ENCODE measurements at regions not wholly inside any gene's neighbourhood (a gene's known extent, or its start where the extent isn't known, plus 50 kb on each side); places are given as distances from the start of the nearest gene placed in this dataset.

DNA sequence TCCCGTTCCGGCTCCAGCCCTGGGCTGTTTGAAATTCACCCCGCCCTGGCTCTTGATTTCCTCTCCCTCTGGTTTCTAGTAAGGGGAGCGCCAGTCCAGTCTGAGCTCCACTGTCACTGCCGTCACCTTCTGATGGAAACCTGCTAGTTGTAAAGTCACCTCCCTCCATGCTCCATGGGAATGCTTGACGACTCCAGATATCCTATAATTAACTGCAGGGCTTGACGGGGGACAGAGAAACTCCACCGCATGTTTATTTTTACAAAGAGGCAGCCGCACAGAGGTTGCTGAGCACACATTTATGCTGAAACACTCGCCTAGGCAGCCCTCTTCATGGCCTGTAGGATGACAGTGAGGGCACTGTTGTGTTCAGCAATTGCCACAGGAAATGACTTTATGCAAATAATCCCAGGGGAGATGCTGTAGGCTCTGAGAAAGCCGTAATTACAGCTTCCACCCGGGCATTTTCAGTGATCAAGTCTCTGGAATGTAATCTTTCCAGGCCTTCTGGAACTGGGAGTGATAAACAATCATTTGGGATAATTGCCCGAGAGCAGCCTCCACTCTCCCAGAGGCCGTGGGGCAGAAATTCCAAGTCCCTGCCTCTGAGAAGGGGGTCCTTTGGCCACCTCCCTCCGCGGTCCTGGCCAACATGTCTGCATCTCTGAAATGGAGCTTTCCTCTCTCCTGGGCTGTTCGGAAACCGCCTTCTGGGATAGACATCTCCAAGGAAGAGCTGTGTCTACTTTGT, 300.5 kb downstream of the KLF6 start:
- DNase-seq (ENCODE audit: low read depth), result no peak

DNA sequence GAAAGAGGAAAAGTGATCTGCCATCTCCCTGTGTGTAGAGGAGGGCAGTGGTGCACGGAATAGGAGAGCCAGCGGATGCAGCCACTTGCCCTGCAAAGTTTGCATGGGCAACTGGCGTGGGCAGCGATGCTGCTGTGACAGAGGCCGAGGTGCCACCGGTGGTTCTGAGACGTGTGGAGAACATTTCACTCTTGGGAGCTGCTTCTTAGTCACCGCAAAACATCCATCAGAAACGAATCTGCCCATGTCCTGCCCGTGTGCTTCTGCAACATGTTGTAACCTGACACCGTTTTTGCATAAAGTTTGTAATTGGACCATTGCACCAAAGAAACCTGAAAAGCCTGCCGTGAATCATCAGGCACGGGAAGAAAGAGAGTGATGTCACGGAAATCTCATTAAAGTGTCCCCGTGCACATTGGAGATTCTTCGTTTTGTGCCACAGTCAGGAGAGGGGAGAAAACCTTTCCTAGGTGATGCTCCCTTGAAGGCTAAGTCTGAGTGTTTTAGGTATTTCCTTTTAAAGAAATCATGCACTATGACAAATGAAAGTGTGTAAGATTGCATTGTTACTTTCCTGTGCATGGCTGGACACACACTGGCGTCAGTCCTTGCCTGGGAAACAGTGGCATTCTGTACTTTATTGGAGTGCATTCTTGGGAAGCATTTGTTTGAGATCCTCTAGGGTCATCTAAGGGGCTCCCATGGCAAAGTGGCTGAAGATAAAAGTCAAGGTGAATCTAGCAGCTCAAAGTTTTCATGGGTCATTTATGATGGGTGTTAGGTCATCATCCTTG, 302.6 kb downstream of the KLF6 start:
- no peak for DNase-seq (ENCODE audit: low read depth)

DNA sequence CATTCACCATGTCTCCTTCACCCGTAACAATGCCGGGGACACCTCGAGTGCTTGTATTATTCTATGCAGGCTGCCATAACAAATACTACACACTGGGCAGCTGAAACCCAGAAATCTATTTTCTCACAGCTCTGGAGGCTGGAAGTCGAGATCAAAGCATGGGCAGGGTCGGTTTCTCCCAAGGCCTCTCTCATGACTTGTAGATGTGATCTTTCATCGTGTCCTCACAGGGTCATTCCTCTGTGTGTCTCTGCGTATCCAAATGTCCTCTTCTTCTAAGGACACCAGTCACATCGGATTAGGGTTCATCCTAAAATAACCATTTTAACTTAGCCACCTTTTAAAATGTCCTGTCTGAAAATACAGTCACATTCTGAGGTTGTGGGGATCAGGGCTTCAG, 303.5 kb downstream of the KLF6 start:
- DNase-seq (ENCODE audit: low read depth), result no peak

DNA sequence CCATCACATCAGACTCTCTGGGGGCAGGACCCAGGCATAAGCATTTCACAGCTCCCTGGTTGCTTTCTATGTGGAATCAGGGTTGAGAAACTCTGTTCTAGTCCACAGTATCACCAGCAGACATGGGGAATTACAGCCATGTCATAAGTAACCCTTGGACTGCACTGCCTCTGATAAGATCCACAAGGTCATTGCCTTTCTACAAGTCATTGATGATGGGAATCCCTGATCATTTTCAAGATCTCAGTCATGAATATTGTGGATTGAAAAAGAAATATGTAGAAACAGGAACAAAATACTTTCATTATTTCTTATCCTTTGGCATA, 304.1 kb downstream of the KLF6 start:
- DNase-seq (ENCODE audit: low read depth), result no peak

DNA sequence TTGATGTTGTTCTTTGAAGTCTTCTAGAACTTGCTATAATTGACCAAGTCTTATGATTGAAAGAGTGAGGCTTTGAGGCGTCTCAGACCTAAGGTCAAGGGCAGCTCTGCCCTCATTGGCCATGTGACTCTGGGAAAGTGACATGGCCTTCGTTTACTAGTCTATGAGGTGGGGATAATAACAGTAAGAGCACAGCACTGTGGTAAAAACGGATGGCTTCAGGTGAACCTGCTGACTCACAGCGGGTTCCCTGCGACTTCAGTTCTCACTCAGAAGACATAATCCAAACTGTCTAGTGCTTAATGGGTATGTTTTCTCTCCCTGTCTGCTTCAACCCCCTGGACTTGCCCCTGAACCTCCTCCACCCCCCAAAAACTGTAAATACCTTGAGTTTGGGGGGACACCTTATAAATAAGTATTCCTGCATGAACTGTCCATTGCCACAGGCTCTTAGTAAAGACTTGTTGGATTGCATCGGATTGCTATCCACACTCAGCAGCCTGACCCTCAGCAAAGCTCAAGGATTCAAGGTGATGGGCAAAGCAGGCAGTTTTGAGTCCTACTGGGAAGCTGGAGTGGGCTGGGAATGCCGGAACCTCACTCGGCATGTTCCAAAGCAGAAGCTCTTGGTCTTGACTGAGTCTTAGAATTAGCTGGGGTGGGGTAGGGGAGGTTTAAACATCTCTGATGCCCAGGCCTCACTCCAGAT, 304.6 kb downstream of the KLF6 start:
- no peak for DNase-seq (ENCODE audit: low read depth)

DNA sequence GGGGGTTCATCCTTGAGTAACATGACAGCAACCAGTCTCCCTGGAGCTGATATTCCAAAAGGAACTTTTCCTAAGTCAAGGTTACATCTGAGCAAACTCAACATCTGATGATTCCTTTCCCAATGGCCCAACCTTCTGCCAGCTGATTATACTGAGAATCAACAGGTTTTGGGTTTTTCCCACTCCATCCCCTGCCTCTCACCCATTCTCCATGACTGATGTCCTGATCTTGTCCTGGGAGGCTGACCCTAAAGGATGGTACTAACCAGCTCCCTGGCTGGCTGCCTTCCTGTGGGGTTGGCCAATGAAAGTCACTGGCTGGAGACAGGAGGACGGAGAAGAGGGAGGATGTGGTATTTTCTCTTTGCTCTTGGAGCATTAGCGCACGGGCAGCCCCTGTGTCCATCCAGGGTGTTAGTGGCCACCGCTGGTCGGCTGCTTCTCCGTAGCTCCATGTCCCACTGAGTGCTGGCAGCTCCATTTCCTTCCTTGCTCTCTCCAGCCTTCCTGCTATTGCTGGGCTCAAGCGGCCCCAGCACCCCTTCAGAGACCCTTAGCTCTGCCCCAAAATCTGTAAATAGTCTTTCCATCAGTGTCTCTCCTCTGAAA, 306.2 kb upstream of the PITRM1 start:
- no peak for DNase-seq (ENCODE audit: low read depth)

DNA sequence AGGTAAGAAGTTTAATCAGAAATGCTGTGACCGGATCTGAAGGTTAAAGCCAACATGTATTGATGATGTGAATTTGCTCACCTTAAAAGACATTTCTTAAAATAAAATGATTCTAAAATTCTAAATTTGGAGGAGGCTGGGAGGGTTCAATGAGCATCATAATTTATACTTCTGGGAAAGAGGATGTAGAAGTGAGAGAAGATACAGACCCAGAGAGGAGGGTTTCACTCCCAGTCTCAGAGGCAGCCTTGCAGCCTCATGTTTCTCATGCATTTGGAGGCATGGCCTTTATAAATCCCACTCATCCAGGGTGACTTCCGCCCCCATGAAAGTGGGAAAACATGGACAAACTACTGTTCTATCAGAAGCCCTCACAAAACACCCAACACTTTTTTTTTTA, 305.6 kb upstream of the PITRM1 start:
- DNase-seq (ENCODE audit: low read depth), result no peak

DNA sequence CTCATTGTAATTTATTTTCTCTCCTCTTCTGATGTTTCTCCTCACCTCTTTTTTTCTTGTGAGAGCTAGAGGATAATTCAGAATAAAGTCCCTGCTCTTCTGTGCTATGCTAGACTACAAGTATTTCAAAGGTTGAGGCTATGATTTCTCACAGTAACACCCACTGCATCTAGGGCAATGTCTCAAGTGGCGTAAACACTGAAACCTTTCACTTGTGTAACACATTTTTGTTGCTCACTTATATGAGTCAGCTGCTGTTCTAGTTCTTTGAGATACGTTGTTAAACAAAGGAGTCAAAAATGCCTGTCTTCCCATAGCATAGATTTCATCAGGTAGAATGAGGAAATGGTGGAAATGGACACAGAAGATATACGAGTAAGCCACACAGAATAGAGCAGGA, 305.1 kb upstream of the PITRM1 start:
- DNase-seq (ENCODE audit: low read depth), result no peak

DNA sequence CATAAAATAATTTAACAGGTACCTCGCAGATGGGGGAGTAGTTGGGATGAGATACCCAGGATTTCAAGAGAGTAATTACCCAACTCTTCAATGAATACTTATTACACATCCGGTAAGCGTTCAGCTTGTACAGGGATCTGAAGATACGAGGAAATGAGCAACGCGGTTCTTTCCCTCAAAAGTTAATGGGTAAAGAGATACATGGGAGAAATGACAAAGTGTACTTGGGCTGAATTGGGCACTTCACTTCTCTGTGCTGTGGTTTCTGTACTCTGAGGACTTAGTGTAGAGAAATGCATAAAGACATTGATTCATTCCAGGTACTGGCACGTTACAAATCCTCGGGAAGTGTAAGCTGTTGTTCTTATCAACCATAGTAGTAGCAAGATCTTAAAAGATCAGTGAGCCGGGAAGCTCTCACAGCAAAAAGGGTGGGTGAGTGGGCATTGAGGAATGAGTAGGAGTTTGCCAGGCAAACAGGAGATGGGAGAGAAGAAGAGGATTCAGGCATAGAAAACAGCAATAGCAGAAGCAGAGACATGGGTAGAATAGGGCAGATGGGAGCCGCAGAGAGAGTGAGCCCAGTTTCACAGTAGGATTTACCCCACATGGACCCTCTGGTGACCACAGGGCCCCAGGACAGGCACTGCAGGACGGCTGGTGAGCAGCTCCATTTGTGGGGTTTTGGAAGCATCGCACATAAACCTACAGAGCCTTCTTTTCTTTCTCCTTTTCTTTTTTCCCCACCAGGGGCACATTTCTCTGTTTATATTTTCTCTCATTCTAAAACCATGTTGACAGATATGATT, 304.3 kb upstream of the PITRM1 start:
- DNase-seq (ENCODE audit: low read depth), result no peak

DNA sequence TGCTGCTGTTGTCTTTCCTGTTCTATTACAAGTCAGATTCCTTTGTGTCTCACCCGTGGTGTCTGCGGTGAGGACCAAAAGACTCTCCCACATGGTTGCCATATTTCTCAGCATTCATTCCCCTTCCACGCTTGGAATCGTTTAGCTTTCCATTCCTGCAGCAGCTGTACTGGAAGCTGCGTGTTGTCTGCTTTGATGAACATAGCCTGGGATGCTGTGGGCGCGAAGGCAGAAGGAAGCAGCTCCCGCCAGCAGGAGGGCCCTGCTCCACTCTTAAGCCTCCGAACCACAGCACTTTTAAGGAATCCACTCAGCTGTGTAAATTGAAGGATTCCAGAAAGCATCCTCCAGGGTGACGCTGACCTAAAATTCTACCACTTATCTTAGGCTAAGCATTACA, 303.6 kb upstream of the PITRM1 start:
- DNase-seq (ENCODE audit: low read depth), result no peak

DNA sequence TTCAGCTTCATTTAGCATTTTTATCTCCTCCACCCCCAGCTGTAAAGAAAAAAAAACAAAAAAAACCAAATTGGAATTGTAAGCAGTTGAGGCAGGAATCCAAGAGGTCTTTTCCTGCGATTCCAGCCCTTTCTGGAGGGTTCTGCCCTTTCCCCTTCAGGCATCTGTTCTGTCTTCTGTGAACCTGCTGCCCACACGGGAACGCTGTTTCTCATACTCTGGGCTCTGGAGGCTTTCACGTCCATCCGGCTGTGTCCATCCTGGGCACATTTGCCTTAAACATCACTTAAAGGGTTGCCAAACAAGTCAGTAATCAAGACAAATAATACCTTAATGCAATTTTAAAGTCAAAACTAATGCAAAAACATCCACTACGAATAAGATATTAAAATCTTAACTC, 302.8 kb upstream of the PITRM1 start:
- no peak for DNase-seq (ENCODE audit: low read depth)

DNA sequence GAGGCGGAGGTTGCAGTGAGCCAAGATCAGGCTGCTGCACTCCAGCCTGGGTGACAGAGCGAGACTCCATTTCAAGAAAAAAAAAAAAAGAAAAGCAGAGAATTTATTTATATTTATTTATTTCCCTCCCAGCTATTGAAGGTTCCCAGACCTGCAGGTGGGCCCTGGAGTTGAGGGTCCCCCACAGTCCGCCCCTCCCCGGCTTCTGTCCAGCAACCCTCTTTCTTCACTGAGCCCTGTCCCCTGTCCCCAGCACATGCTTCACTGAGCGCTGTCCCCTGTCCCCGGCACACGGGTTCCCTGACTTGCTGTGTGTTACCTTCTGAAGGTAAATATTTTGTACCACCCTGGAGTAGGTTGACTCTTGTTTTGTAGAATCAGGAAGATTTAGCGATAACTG, 301.7 kb upstream of the PITRM1 start:
- DNase-seq (ENCODE audit: low read depth), result no peak

DNA sequence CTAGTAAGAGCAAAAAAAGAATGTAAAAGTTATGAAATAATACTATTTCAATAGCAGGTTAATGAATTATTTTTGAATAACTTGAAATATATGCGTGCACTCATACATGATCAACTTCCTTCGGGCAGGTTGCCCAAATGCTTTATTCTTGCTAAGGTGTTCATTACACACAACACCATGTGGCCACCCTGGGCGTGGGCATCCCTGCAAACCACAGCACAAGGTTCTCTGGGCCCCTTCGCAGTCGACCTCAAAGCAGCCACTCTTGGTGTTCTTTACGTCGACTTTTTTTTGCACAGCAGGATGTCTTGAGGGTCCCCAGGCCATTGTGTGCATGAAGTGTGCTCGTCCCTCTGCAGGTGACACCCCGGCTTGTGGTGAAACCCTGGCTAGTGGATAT, 300.7 kb upstream of the PITRM1 start:
- no peak for DNase-seq (ENCODE audit: low read depth)

DNA sequence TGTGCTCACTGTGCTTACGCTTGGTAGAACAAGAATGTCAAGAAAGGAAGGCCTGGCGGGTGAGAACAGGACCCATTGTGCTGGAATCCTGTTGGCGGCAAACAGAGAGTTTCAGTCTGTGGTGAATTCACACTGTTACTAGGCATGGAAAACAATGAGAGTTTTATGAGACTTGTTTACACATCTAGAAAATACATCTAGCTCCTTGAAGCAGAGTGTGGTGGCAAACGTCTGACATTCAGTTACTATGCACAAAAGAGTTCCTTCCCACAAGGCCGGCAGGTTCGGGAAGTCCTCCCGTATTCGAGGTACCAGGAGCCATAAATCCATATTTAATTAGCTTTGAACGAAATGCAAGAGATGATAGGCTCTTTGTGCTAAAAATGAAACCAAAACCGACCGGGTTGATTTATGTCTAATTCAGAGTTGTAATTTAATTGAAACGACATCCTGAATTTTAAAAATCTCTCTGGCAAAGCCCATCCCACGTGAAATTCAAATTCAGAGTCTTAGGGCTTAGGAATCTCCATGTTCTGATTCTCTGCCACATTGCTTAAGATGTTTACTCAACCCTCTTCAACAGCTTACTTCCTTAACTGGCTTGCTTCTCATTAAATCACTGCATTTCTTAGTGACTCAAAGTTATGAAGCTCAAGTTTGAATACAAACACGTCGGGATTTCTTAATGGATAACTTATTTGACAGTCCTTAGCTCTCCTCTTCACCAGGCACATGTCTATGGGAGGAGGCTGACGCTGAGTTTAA, 299.9 kb upstream of the PITRM1 start:
- no peak for DNase-seq (ENCODE audit: low read depth)

DNA sequence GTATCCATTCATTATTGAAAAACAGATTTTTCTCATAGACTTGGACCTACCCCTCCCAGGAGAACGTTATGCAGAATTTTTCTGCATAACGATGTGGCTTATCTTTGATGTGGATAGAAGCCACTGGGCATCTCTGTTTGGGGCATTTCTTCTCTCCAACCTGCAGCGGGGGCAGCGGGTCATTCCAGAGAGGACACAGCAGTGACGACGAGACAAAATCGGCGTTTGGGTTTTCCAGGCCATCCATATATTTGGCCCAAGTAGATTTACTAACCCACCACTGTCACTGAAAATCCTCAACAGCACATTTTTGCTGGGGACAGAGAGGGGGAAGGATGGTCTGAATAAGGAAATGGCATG, 299.3 kb upstream of the PITRM1 start:
- no peak for DNase-seq (ENCODE audit: low read depth)

DNA sequence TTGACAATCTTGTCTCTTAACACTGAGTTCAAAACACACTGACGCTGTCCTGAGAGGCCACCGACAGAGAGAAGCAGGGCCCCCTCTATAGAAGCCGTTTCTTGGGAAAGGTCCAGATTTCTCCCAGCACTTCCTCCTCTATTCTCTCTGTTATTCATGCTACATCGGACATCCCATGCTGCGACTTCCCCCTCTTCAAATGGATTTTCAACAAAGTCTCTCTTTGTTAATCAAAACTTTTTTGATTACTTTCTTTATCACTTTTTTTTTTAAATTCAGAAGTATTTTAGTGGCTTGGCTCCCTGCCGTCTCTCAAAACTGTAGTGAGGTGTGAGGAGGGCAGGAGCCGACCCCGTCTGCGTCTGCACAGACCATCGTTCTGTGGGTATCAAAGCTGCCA, 298.9 kb upstream of the PITRM1 start:
- DNase-seq (ENCODE audit: low read depth), result no peak

DNA sequence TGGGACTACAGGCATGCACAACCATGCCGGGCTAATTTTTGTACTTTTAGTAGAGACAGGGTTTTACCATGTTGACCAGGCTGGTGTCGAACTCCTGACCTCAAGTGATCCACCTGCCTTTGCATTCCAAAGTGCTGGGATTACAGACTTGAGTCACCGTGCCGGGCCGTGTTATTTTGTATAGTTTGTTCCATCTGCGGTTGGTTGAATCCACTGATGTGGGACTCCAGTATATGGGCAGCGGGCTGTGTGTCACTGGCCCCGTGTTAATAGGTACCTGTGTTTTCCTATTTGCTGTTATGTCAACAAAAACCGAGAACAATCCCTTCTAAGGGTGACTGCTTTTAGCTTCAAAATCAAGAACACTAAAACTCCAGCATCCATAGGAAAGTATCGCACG, 297.6 kb upstream of the PITRM1 start:
- no peak for DNase-seq (ENCODE audit: low read depth)

DNA sequence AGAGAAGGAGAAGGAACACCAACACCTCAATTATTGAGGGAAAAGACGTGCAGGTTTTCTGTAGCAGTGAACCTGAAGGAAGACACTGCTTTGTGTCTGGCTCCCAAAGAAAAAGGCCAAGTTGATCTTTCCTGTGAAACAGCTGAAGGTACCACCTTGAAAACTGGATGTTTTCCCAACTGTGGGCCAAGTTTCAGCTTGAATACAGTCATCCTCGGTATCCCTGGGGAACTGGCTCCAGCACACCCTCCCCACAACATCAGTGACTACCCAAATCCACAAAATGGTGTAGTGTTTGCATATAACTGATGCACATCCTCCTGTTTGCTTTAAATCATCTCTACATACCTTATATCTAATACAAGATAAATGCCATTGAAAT, 297.0 kb upstream of the PITRM1 start:
- DNase-seq (ENCODE audit: low read depth), result no peak

DNA sequence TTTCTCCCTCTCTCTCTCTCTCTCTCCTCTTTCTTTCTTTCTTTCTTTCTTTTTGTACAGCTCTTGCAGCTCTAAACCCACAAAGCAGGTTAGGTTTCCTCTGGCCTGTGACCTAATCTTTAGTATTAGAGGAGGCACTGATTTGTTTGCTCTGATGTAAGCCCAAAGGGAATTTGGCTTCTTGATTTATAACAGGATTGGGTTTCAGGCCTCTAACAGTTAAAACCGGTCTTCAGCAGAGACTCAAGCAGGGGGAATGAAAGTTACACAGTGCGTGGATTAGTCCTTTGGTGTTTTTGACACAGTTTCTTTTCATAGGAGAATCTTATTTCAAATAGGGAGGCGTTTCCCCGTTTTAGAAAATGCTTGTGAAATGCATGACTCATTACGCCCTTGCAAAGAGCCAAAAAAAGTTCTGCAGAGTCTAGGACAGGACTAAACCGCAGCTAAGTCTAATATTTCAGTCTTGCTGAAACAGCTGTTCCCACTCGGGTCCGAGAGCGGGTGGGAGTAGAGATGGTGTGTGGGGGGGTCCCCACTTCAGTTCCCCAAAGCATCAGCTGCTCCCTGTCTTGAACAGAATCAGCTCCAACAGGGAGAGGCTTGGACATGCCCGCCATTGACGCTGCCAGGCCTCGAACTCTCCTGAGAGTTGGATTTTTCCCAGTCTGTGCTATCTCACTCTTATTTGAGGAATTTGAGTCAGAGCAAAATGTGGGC, 296.5 kb upstream of the PITRM1 start:
- peak; percentile 79 for DNase-seq (ENCODE audit: low read depth)

Measured in forelimb muscle (tissue), 1 donor.